HUES48 (cell line): ENCODE measurements at regions not wholly inside any gene's neighbourhood (a gene's known extent, or its start where the extent isn't known, plus 50 kb on each side); places are given as distances from the start of the nearest gene placed in this dataset.
"Not testable (repeated sequence)": the region's sequence is repeated elsewhere in the genome, so short reads cannot be mapped to it uniquely, and the experiment has no call there.

ENCODE experiments used
- H3K27ac ChIP-seq: one replicate; pipeline ENCODE4 v1.7.0; 2013; ENCODE audit warnings: low read depth, low read length, inconsistent platforms
- H3K27me3 ChIP-seq: 2 replicates; pipeline ENCODE4 v1.6.1; 2013; ENCODE audit warnings: mild to moderate bottlenecking, low read length; ENCODE audit not compliant: control insufficient read depth, insufficient read depth
- H3K36me3 ChIP-seq: 2 replicates; pipeline ENCODE4 v1.6.1; 2013; ENCODE audit warnings: low read length; ENCODE audit not compliant: control insufficient read depth, insufficient read depth
- H3K4me1 ChIP-seq: 2 replicates; pipeline ENCODE4 v1.6.1; 2013; ENCODE audit warnings: mild to moderate bottlenecking, low read length; ENCODE audit not compliant: control insufficient read depth, insufficient read depth
- H3K4me3 ChIP-seq: 2 replicates; pipeline ENCODE4 v1.5.1; 2013; ENCODE audit warnings: mild to moderate bottlenecking, low read depth, low read length
- H3K9ac ChIP-seq: 2 replicates; pipeline ENCODE4 v1.6.1; 2013; ENCODE audit warnings: mild to moderate bottlenecking, low read depth, low read length, moderate library complexity
- H3K9me3 ChIP-seq: 2 replicates; pipeline ENCODE4 v1.6.1; 2013; ENCODE audit warnings: low read length; ENCODE audit not compliant: control insufficient read depth, insufficient read depth

DNA sequence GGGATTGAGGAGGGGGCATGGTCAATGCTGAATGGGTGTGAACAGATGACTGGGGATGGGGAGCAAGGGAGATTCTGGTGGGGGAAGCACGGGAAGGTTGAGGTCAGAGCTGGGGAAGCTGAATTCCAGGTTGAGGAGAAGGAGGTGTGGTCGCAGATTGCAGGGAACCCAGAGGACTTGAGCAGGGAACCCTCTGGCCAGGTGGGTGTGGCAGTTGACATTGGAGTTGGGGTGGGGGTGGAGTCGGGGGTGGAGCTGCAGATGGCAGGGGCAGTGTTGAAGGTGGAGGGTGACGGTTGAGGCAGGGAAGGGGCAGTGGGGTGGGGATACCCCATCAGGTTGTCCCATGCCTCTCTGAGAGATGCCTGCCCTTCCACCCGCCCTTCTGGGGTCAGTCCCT is 94.7 kb downstream of the WTIP start:
- Histone ChIP-seq H3K9ac (no peak overlapping the region), H3K27ac (no peak overlapping the region), H3K9me3 (no peaks in the 10 kb centered on the region), H3K4me1 (no peaks in the 10 kb centered on the region), H3K4me3 (no peak overlapping the region), H3K27me3 (peaks cover 19% of the 10 kb centered on the region), H3K36me3 (no peaks in the 10 kb centered on the region)

DNA sequence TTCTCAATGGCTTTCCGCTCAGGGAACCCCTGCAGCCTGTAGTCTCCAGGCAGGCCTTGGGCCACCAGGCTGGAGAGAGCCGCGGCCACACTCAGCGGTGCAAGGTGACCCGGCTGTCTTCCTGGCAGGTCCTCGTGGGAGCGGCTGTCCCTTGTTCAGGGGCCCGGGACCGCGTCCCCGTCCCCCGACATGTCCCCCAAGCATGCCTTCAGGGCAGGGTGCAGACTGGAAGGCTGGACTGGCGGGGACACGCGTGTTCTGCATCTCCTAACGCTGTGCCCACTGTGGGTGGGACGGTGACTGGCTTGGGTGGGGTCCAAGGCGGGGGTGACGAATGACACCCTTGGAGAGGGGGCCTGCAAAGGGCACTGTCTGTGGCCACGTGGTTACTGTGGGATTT is 93.6 kb downstream of the WTIP start:
- no peak overlapping the region for H3K9ac ChIP-seq
- no peaks in the 10 kb centered on the region for H3K4me1 ChIP-seq
- no peak overlapping the region for H3K27ac ChIP-seq
- H3K36me3 ChIP-seq: no peaks in the 10 kb centered on the region
- H3K27me3 ChIP-seq: peaks cover 19% of the 10 kb centered on the region
- peaks cover 7% of the 10 kb centered on the region for H3K9me3 ChIP-seq
- no peak overlapping the region for H3K4me3 ChIP-seq

DNA sequence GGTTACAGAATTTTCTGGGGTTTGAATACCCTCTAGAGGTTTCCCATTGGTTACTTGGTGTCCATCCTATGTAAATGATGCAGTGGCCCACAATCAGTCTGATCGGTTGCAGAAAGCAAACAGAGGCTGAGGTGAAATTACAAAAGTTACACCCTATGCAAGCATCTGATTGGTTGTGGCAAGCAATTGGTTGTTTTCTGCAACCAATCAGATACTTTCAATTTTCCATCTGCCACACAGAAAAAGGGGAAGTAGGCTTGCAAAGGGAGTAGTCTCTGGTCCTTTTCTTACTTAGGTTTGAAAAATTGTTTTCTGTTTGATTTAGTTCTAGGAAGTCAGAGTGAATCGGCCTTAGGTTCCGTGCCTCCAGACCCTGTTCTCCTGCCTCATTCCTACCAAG is 93.1 kb downstream of the WTIP start:
- H3K27ac ChIP-seq: no peak overlapping the region
- peaks cover 19% of the 10 kb centered on the region for H3K27me3 ChIP-seq
- no peak overlapping the region for H3K9ac ChIP-seq
- H3K36me3 ChIP-seq: no peaks in the 10 kb centered on the region
- H3K4me1 ChIP-seq: no peaks in the 10 kb centered on the region
- peaks cover 7% of the 10 kb centered on the region for H3K9me3 ChIP-seq
- no peak overlapping the region for H3K4me3 ChIP-seq

DNA sequence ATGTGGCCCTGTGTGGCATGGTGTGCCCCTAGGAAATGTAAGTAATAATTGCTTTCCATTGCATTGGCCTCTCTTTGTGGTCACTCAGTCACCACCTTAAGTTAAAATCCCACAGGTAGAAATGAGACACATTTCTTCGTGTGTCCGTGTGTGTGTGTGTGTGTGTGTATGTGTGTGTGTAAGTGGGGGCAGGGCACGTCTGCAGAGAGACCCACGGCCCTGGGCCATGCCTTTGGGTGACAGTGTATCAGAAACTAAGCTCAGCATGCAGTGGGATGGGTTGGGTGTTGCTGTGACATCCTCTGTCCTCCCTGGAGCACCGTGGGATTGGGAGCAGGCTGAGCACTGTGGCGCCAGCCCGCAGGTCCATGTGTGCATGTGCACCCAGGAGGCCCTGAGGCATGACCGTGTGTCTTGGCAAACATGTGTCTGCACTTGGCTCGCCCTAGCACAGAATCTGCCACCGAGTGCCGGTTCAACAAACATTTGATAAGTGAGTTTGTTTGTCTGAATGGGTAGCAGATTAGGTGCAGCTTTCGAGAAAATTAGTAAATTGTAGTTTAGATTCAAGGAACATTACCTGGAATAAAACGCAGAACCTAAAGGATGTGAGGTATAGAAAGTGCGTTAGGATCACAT is 91.8 kb downstream of the WTIP start:
- Histone ChIP-seq H3K36me3 (no peaks in the 10 kb centered on the region), H3K4me1 (no peaks in the 10 kb centered on the region), H3K9me3 (peaks cover 15% of the 10 kb centered on the region), H3K27ac (no peak overlapping the region), H3K27me3 (peaks cover 15% of the 10 kb centered on the region), H3K9ac (no peak overlapping the region), H3K4me3 (no peak overlapping the region)

DNA sequence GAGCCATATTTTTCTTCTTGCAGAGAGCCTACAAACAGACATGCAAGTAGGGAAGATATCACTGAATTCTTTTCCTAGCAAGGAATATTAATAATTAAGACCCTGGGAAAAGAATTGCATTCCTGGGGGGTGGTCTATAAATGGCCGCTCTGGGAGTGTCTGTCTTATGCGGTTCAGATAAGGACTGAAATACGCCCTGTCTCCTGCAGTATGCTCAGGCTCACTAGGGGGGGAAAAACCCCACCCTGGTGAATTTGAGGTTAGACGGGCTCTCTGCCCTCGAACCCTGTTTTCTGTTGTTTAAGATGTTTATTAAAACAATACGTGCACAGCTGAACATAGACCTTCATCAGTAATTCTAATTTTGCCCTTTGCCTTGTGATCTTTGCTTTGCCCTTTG is 88.6 kb downstream of the WTIP start:
- not testable (repeated sequence) for H3K4me1 ChIP-seq, H3K36me3 ChIP-seq, H3K27me3 ChIP-seq, H3K27ac ChIP-seq, H3K4me3 ChIP-seq, H3K9ac ChIP-seq
- H3K9me3 ChIP-seq: peaks cover 17% of the 10 kb centered on the region

DNA sequence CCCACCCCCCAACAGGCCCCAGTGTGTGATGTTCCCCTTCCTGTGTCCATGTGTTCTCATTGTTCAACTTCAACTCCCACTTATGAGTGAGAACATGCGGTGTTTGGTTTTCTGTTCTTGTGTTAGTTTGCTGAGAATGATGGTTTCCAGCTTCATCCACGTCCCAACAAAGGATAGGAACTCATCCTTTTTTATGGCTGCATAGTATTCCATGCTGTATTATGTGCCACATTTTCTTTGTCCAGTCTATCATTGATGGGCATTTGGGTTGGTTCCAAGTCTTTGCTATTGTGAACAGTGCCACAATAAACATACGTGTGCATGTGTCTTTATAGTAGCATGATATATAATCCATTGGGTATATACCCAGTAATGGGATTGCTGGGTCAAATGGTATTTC is 80.8 kb downstream of the WTIP start:
- H3K27me3 ChIP-seq, H3K4me1 ChIP-seq, H3K4me3 ChIP-seq, H3K36me3 ChIP-seq, H3K27ac ChIP-seq, H3K9me3 ChIP-seq, H3K9ac ChIP-seq: not testable (repeated sequence)
